GM23248 (cell line): ENCODE measurements at regions not wholly inside any gene's neighbourhood (a gene's known extent, or its start where the extent isn't known, plus 50 kb on each side); places are given as distances from the start of the nearest gene placed in this dataset.
A peak's percentile ranks its signal among the peaks of the same experiment; 100 is the strongest.
"Not testable (repeated sequence)": the region's sequence is repeated elsewhere in the genome, so short reads cannot be mapped to it uniquely, and the experiment has no call there.

Experiments
- DNase-seq: peaks from one replicate; pipeline ENCODE4 v3.0.0-alpha.2; 2015
- H2AFZ ChIP-seq: fragments of 200-600 bp; sonication (generic); 2 replicates; pipeline ENCODE4 v1.6.1; 2016; ENCODE audit warnings: antibody characterized with exemption
- H3F3A ChIP-seq: fragments of 200-600 bp; sonication (generic); 2 replicates; pipeline ENCODE4 v1.6.1; 2016; ENCODE audit warnings: mild to moderate bottlenecking, antibody characterized with exemption, mixed run types; ENCODE audit not compliant: insufficient read depth
- H3K27ac ChIP-seq: fragments of 200-600 bp; sonication (generic); 2 replicates; pipeline ENCODE4 v1.5.1; 2016; ENCODE audit warnings: mild to moderate bottlenecking
- H3K27me3 ChIP-seq: fragments of 200-600 bp; sonication (generic); replicated peaks from 2 replicates; pipeline ENCODE4 v1.6.1; 2016; ENCODE audit warnings: mild to moderate bottlenecking; ENCODE audit not compliant: insufficient read depth
- H3K36me3 ChIP-seq: fragments of 200-600 bp; sonication (generic); 2 replicates; pipeline ENCODE4 v1.6.1; 2016; ENCODE audit warnings: low read depth, mild to moderate bottlenecking
- H3K4me1 ChIP-seq: fragments of 200-600 bp; sonication (generic); 2 replicates; pipeline ENCODE4 v1.6.1; 2016; ENCODE audit warnings: mild to moderate bottlenecking; ENCODE audit not compliant: insufficient read depth
- H3K4me2 ChIP-seq: fragments of 200-600 bp; sonication (generic); one replicate; pipeline ENCODE4 v1.6.1; 2016; ENCODE audit warnings: mild to moderate bottlenecking; ENCODE audit not compliant: unreplicated experiment
- H3K4me3 ChIP-seq: fragments of 200-600 bp; sonication (generic); 2 replicates; pipeline ENCODE4 v1.5.1; 2016; ENCODE audit warnings: mild to moderate bottlenecking
- H3K79me2 ChIP-seq: fragments of 200-600 bp; sonication (generic); 2 replicates; pipeline ENCODE4 v1.6.1; 2016; ENCODE audit warnings: mild to moderate bottlenecking; ENCODE audit not compliant: insufficient read depth
- H3K9ac ChIP-seq: fragments of 200-600 bp; sonication (generic); 2 replicates; pipeline ENCODE4 v1.6.1; 2016; ENCODE audit warnings: mild to moderate bottlenecking
- H3K9me2 ChIP-seq: fragments of 200-600 bp; sonication (generic); 2 replicates; pipeline ENCODE4 v1.6.1; 2016; ENCODE audit warnings: mixed run types, mild to moderate bottlenecking, moderate library complexity; ENCODE audit not compliant: insufficient read depth
- H3K9me3 ChIP-seq: fragments of 200-600 bp; sonication (generic); one replicate; pipeline ENCODE4 v1.6.1; 2017; ENCODE audit warnings: low read depth
- H4K20me1 ChIP-seq: fragments of 200-600 bp; sonication (generic); 2 replicates; pipeline ENCODE4 v1.6.0; 2016; ENCODE audit not compliant: insufficient read depth
- WGBS, 2 experiments: methylation state at CpG; one replicate each; pipeline ENCODE4 v1.1.6; 2015 to 2017; ENCODE audit warnings: low lambda C conversion rate in 2 of 2, low coverage in 1 of 2; ENCODE audit errors: missing lambda C conversion rate in 2 of 2; 5-methylcytosine and 5-hydroxymethylcytosine counted together
- in situ Hi-C: fragments of 300-500 bp; cut with MboI; formaldehyde crosslinking; loops from 2 replicates; pipeline ENCODE4 v1.15.0; 2020

DNA sequence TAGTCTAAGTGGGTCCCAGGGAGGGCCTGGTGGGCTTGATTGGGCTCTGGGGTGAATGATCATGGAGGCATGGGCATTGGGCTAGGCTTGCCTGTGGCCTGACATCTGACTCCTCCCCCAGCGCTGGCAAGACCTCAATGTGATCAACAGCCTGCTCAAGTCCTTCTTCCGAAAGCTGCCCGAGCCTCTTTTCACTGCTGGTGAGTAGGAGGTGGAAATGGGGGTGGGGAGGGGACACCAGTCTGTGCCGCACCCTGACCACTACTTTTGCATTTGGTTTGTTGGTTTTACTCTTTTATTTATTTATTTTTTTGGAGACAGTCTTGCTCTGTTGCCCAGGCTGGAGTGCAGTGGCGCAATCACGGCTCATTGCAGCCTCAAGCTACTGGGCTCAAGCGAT lies 116.7 kb downstream of the ZNF267 start:
- H3K27me3 ChIP-seq, H3K4me3 ChIP-seq, H3K9me2 ChIP-seq, H3K9me3 ChIP-seq, H3K27ac ChIP-seq, H3F3A ChIP-seq, H4K20me1 ChIP-seq, H3K79me2 ChIP-seq, H3K9ac ChIP-seq, H3K36me3 ChIP-seq, in situ Hi-C loops, H3K4me2 ChIP-seq, DNase-seq, H2AFZ ChIP-seq, H3K4me1 ChIP-seq: not testable (repeated sequence)
- 60 to 64% methylated on average over 6 to 7 of the region's 7 CpGs for WGBS, 2 experiments

DNA sequence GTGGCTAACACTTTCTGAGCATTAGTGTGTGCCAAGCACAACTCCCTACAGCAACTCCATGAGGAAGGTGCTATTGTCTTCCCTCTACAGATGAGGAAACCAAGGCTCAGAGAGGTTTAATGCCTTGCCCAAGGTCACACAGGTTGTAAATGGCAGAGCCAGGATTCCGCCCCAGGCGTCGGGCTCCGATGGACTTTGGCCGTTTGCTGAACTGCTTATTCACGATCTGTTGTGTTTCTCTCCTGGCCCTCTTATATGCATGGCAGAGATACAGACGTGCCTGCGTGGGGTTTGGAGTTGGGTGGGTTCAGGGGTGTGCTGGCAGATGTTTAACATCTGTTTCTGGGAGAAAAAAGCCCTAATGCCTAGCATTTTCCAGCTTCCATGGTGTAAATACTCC lies 117.4 kb downstream of the ZNF267 start:
- H3K79me2 ChIP-seq, in situ Hi-C loops, H3K9ac ChIP-seq, H3K27me3 ChIP-seq, H3F3A ChIP-seq, H3K4me3 ChIP-seq, H3K9me2 ChIP-seq, H4K20me1 ChIP-seq, H3K9me3 ChIP-seq, H3K4me1 ChIP-seq, H2AFZ ChIP-seq, DNase-seq, H3K36me3 ChIP-seq, H3K27ac ChIP-seq, H3K4me2 ChIP-seq: not testable (repeated sequence)
- WGBS, 2 experiments: 60 to 62% methylated on average over 7 to 8 of the region's 8 CpGs

DNA sequence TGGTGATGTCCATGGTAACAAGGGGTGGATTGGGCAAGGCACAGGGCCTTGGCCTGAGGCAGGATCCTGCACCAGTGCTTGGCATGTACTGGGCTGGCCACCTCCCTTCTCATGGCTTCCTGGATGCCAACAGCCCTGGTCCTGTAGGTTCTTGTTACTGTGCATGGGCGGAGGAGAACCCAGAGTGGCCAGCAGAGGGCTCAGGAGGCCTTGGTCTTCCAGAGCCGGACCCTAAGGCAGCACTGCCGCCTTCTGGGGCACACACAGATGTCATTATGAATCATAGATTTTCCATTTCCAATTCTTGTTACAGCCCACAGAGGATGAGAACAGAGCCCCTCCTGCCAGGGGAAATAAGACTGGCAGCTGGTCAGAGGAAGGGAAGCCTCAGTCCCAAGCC lies 122.7 kb downstream of the ZNF267 start:
- 27 to 30% methylated on average over 3 of the region's 3 CpGs for WGBS, 2 experiments
- H3F3A ChIP-seq, H3K27ac ChIP-seq, H3K4me3 ChIP-seq, H4K20me1 ChIP-seq, H3K36me3 ChIP-seq, H3K27me3 ChIP-seq, H3K79me2 ChIP-seq, H3K9me3 ChIP-seq, H3K4me2 ChIP-seq, in situ Hi-C loops, H3K9me2 ChIP-seq, DNase-seq, H2AFZ ChIP-seq, H3K4me1 ChIP-seq, H3K9ac ChIP-seq: not testable (repeated sequence)

DNA sequence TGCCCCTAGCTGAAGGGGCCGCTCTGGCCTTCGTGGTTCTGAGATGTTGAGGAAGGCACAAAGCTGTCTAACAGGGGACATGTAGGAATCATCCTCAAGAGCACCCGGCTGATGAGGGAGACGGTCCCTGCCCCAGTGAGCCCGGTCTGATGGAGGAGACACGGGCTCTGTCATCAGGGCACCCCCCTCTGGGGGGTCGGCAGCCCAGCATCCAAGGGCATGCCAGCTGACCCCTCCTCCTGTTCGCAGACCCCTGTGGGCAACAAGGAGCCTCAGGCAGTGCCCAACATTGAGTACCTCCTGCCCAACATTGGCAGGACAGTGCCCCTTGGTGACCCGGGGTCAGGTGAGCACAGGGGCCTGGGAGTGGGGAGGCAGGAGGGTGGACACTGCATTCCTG lies 128.9 kb downstream of the ZNF267 start:
- in situ Hi-C loops, H3F3A ChIP-seq, H3K9me2 ChIP-seq, H3K4me2 ChIP-seq, DNase-seq, H3K9me3 ChIP-seq, H2AFZ ChIP-seq, H3K36me3 ChIP-seq, H3K27ac ChIP-seq, H3K4me3 ChIP-seq, H3K9ac ChIP-seq, H4K20me1 ChIP-seq, H3K79me2 ChIP-seq, H3K4me1 ChIP-seq, H3K27me3 ChIP-seq: not testable (repeated sequence)
- 41 to 50% methylated on average over 9 of the region's 9 CpGs for WGBS, 2 experiments

DNA sequence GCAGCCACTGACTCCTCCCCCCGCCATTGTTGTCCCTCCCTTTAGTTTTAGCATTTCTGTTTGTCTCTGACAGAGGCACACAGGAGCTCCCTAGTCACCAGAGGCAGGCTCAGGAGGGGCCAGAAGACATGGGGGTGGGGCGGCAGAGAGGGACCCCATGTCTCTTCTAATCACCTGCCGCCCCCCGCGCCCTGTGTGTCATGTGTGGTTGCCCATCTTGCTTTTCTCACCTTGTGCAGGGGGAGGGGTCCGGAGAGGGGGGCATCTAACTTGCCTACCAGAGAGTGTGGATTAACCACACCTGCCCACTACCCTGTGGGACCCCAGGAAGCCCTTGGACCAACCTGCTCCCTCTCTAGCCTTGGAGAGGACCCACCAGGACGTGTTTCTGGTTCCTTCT lies 130.2 kb downstream of the ZNF267 start:
- DNase-seq, H3K9me3 ChIP-seq, in situ Hi-C loops, H2AFZ ChIP-seq, H3K4me3 ChIP-seq, H3K79me2 ChIP-seq, H4K20me1 ChIP-seq, H3K27me3 ChIP-seq, H3K27ac ChIP-seq, H3K4me2 ChIP-seq, H3K9ac ChIP-seq, H3F3A ChIP-seq, H3K4me1 ChIP-seq, H3K36me3 ChIP-seq, H3K9me2 ChIP-seq: not testable (repeated sequence)
- WGBS, 2 experiments: 69 to 85% methylated on average over 5 to 6 of the region's 7 CpGs

DNA sequence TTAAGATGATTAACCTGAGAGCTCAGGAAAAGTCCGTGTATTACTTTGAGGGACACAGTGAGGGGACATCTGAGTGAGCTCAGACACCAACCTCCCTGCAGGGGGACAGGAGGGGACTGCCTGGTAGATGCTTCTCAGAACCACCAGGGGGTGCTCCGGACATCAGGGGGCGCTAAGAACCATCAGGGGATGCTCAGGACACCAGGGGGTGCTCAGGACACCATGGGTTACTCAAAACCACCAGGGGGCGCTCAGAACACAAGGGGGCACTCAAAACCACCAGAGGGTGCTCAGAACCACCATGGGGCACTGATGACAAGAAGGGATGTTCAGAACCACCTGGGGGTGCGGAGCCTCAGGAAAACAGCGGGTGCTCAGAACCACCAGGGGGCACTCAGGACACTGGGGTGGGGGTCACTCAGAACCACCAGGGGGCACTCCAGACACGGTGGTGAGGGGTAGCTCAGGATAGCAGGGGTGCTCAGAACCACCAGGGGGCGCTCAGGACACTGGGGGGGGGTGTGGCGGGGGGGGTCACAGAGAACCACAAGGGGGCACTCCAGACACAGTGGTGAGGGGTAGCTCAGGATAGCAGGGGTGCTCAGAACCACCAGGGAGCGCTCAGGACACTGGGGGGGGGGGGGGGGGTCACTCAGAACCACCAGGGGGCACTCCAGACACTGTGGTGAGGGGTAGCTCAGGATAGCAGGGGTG lies 165.3 kb downstream of the ZNF267 start:
- H3K4me1 ChIP-seq, in situ Hi-C loops, H3K27me3 ChIP-seq, H3K9me3 ChIP-seq, H4K20me1 ChIP-seq, H3K36me3 ChIP-seq, H2AFZ ChIP-seq, H3K79me2 ChIP-seq, H3K9ac ChIP-seq, H3K4me2 ChIP-seq, H3K9me2 ChIP-seq, H3K4me3 ChIP-seq, H3F3A ChIP-seq, H3K27ac ChIP-seq: not testable (repeated sequence)
- WGBS, 2 experiments: 34 to 55% methylated on average over 3 to 9 of the region's 10 CpGs
- DNase-seq: peak; percentile 1

DNA sequence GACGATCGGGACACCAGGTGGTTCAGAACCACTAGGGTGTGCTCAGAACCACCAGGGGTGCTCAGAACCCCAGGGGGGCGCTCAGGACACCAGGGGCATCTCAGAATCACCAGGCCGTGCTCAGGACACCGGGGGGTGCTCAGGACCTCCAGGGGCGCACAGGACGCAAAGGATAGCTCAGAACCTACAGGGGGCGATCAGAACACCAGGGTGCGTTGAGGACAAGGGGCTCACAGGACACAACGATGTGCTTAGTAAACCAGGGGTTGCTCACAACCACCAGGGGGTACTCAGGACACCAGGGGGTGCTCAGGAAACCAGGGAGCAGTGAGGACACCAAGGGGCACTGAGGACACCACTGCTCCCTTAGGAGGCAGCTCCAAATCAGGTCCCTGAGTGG lies 166.3 kb downstream of the ZNF267 start:
- in situ Hi-C loops, H3K27me3 ChIP-seq: not testable (repeated sequence)
- no CpG with 5 or more reads among the region's 10 CpGs for WGBS, 2 experiments

More for the DNA sequence above, 166.3 kb downstream of the ZNF267 start:
- H3K9ac ChIP-seq, H2AFZ ChIP-seq, H3K4me1 ChIP-seq, H3K9me2 ChIP-seq, H3K36me3 ChIP-seq, H3K9me3 ChIP-seq, H3K79me2 ChIP-seq, H3K4me2 ChIP-seq, H4K20me1 ChIP-seq, H3K27ac ChIP-seq, H3F3A ChIP-seq, H3K4me3 ChIP-seq, DNase-seq: not testable (repeated sequence)
